ENCODE measurements at regions not wholly inside any gene's neighbourhood (a gene's known extent, or its start where the extent isn't known, plus 50 kb on each side); places are given as distances from the start of the nearest gene placed in this dataset.

GRCh38 chr1:166343276-166343675, 176.5 kb upstream of the FAM78B start:
- TF ChIP-seq EZH2 (IDR thresholded peaks at IDR 0.05; ENCODE audit: insufficient read depth, poor library complexity, severe bottlenecking), result no peak
- TF ChIP-seq EZH2phosphoT487 (IDR thresholded peaks at IDR 0.05; ENCODE audit: insufficient read depth, low read depth), result no peak

Measured in GM23248 (cell line).